Hepatocyte (in vitro differentiated cells): ENCODE measurements at regions not wholly inside any gene's neighbourhood (a gene's known extent, or its start where the extent isn't known, plus 50 kb on each side); places are given as distances from the start of the nearest gene placed in this dataset.

Experiments
- DNase-seq: peaks from one replicate; pipeline ENCODE4 v3.0.0-alpha.2; 2016; ENCODE audit warnings: low spot score
- H2AFZ ChIP-seq: fragments of 200-600 bp; sonication (generic); 2 replicates; pipeline ENCODE4 v1.6.0; 2016; ENCODE audit warnings: antibody characterized with exemption, mild to moderate bottlenecking
- H3K27ac ChIP-seq: fragments of 200-600 bp; sonication (generic); 2 replicates; pipeline ENCODE4 v1.5.1; 2016; ENCODE audit warnings: mild to moderate bottlenecking
- H3K27me3 ChIP-seq: fragments of 200-600 bp; sonication (generic); 2 replicates; pipeline ENCODE4 v1.6.1; 2016
- H3K36me3 ChIP-seq: fragments of 200-600 bp; sonication (generic); replicated peaks from 2 replicates; pipeline ENCODE4 v1.5.1; 2016; ENCODE audit warnings: low read depth; ENCODE audit not compliant: insufficient read depth
- H3K4me1 ChIP-seq: fragments of 200-600 bp; sonication (generic); 2 replicates; pipeline ENCODE4 v1.5.1; 2016; ENCODE audit warnings: mild to moderate bottlenecking, moderate library complexity; ENCODE audit not compliant: insufficient read depth
- H3K4me2 ChIP-seq: fragments of 200-600 bp; sonication (generic); 2 replicates; pipeline ENCODE4 v1.6.0; 2016
- H3K4me3 ChIP-seq: fragments of 200-600 bp; sonication (generic); 2 replicates; pipeline ENCODE4 v1.5.1; 2016; ENCODE audit warnings: mild to moderate bottlenecking
- H3K79me2 ChIP-seq: fragments of 200-600 bp; sonication (generic); 2 replicates; pipeline ENCODE4 v1.6.0; 2017; ENCODE audit warnings: mild to moderate bottlenecking
- H3K9me2 ChIP-seq: fragments of 200-600 bp; sonication (generic); replicated peaks from 2 replicates; pipeline ENCODE4 v1.6.0; 2017; ENCODE audit warnings: mild to moderate bottlenecking; ENCODE audit not compliant: insufficient read depth
- H3K9me3 ChIP-seq: fragments of 200-600 bp; sonication (generic); 2 replicates; pipeline ENCODE4 v1.5.1; 2016; ENCODE audit warnings: low read depth, mild to moderate bottlenecking
- H4K20me1 ChIP-seq: fragments of 200-600 bp; sonication (generic); 2 replicates; pipeline ENCODE4 v1.6.0; 2016; ENCODE audit warnings: mild to moderate bottlenecking; ENCODE audit not compliant: insufficient read depth, poor library complexity, severe bottlenecking
- EZH2 ChIP-seq: fragments of 200-600 bp; sonication (generic); IDR thresholded peaks from 2 replicates; pipeline ENCODE4 v1.6.1; 2016; ENCODE audit warnings: antibody characterized with exemption, mild to moderate bottlenecking, borderline replicate concordance
- EZH2phosphoT487 ChIP-seq: fragments of 200-600 bp; sonication (generic); IDR thresholded peaks from one replicate; pipeline ENCODE4 v1.6.1; 2018; ENCODE audit warnings: antibody characterized with exemption, mild to moderate bottlenecking, low read depth, moderate library complexity; ENCODE audit not compliant: unreplicated experiment, severe bottlenecking
- WGBS: methylation state at CpG from one replicate; pipeline ENCODE4 v1.1.6; 2016; ENCODE audit warnings: low lambda C conversion rate; ENCODE audit errors: missing lambda C conversion rate; 5-methylcytosine and 5-hydroxymethylcytosine counted together
- TF ChIP-seq, protein P1 (sequence below): fragments of 200-600 bp; sonication (generic); IDR thresholded peaks from 2 replicates; pipeline ENCODE4 v1.5.1; 2016; ENCODE audit warnings: antibody characterized with exemption, mild to moderate bottlenecking; ENCODE audit not compliant: poor library complexity

DNA sequence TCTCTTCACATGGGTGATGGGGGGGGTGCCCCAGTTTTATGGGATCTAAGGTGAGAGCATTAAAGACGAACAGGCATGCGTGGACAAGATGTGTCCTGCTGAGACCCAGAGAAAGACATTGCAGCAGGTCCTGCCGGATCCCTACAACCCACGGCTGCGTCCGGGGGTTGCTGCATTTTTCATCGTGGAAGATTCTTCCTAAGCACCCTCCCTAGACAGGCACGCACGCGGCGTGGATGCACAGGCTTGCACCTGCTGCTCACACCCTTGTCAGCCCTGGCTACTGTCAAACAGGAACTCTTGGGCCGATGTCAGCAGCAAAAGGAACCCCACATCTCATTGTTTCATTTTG is 280.6 kb upstream of the RTL1 start:
- no peak overlapping the region for H3K4me2 ChIP-seq
- no peaks in the 10 kb centered on the region for H3K36me3 ChIP-seq
- H3K27ac ChIP-seq, result no peak overlapping the region
- no peaks in the 10 kb centered on the region for H4K20me1 ChIP-seq
- no peak for DNase-seq
- H3K4me1 ChIP-seq, result peaks cover 10% of the 10 kb centered on the region
- no peaks in the 10 kb centered on the region for H3K27me3 ChIP-seq
- H3K4me3 ChIP-seq, result no peak overlapping the region
- WGBS, result 89% methylated on average over 12 of the region's 12 CpGs
- H3K9me3 ChIP-seq, result no peaks in the 10 kb centered on the region
- H3K9me2 ChIP-seq, result no peaks in the 10 kb centered on the region
- no peaks in the 10 kb centered on the region for H3K79me2 ChIP-seq
- TF ChIP-seq EZH2phosphoT487 (no peak), EZH2 (no peak)
- TF ChIP-seq, protein P1, sequence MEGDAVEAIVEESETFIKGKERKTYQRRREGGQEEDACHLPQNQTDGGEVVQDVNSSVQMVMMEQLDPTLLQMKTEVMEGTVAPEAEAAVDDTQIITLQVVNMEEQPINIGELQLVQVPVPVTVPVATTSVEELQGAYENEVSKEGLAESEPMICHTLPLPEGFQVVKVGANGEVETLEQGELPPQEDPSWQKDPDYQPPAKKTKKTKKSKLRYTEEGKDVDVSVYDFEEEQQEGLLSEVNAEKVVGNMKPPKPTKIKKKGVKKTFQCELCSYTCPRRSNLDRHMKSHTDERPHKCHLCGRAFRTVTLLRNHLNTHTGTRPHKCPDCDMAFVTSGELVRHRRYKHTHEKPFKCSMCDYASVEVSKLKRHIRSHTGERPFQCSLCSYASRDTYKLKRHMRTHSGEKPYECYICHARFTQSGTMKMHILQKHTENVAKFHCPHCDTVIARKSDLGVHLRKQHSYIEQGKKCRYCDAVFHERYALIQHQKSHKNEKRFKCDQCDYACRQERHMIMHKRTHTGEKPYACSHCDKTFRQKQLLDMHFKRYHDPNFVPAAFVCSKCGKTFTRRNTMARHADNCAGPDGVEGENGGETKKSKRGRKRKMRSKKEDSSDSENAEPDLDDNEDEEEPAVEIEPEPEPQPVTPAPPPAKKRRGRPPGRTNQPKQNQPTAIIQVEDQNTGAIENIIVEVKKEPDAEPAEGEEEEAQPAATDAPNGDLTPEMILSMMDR, result no peak
- H2AFZ ChIP-seq, result no peak overlapping the region

DNA sequence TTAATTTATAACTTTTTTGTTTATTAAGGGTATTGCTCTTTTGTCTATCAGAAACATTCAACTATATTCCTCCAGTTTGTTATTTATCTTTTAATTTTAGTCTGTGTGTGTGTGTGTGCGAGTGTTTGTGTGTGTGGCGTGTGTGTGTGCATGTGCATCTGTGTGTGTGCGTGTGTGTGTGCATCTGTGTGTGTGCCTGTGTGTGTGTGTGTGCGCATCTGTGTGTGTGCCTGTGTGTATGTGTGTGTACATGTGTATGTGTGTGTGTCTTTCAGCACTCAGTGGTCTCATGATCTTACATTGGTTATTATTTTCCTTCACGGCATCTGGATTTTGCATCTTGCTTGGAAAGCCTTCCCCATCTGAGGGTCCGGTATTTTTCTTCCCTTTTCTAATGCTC is 281.1 kb upstream of the RTL1 start:
- H3K4me2 ChIP-seq, result no peak overlapping the region
- H3K9me3 ChIP-seq, result no peaks in the 10 kb centered on the region
- H3K4me1 ChIP-seq, result peaks cover 10% of the 10 kb centered on the region
- no peak overlapping the region for H3K4me3 ChIP-seq
- WGBS, result 96% methylated on average over 6 of the region's 6 CpGs
- no peak for DNase-seq
- TF ChIP-seq EZH2, result no peak
- no peak for TF ChIP-seq EZH2phosphoT487
- TF ChIP-seq, protein P1, result no peak
- H3K27me3 ChIP-seq, result no peaks in the 10 kb centered on the region
- H3K9me2 ChIP-seq, result no peaks in the 10 kb centered on the region
- H4K20me1 ChIP-seq, result no peaks in the 10 kb centered on the region
- H2AFZ ChIP-seq, result no peak overlapping the region
- H3K36me3 ChIP-seq, result no peaks in the 10 kb centered on the region
- H3K79me2 ChIP-seq, result no peaks in the 10 kb centered on the region
- no peak overlapping the region for H3K27ac ChIP-seq

DNA sequence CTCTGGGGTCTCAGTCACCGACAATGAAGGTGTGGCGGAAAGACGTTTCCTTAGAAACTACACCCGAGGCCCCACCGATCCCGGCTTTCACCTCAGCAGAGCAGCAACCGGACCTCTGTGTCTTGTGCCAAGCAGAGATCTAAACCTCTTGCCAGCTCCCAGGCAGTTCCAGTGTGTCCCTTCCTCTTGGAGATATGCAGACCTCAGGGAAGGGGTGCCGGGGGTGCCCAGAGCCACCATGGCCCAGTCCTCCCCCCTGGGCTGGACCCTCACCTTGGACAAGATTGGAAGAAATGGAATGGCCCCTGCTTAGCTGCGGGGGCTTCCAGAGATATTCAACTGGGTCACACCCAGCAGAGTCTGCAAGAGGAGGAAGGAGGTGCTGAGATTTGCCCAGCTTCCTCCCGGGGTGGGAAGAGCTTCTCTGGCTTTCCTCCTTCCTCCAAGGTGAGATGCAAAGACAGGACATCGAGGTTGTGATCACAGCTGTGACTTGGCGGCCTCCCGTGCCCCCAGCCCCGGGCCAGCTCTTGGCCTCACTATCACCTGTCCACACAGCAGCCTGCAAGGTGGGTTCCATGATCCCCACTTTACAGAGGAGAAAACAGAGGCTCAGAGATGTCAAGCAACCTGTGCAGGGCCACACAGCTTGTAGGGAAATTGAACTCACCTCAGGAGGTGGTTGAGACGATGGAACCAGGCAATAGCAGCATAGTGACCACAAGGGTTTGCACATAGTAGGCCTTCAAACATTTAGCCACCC is 281.7 kb upstream of the RTL1 start:
- no peak for DNase-seq
- Histone ChIP-seq H3K4me2 (no peak overlapping the region), H3K9me2 (no peaks in the 10 kb centered on the region), H3K27ac (no peak overlapping the region), H3K4me3 (no peak overlapping the region), H3K36me3 (no peaks in the 10 kb centered on the region), H3K27me3 (no peaks in the 10 kb centered on the region), H4K20me1 (no peaks in the 10 kb centered on the region), H3K9me3 (no peaks in the 10 kb centered on the region), H2AFZ (no peak overlapping the region), H3K4me1 (peaks cover 10% of the 10 kb centered on the region), H3K79me2 (no peaks in the 10 kb centered on the region)
- TF ChIP-seq EZH2, result no peak
- TF ChIP-seq EZH2phosphoT487, result no peak
- TF ChIP-seq, protein P1, result no peak
- 83% methylated on average over 15 of the region's 15 CpGs for WGBS

DNA sequence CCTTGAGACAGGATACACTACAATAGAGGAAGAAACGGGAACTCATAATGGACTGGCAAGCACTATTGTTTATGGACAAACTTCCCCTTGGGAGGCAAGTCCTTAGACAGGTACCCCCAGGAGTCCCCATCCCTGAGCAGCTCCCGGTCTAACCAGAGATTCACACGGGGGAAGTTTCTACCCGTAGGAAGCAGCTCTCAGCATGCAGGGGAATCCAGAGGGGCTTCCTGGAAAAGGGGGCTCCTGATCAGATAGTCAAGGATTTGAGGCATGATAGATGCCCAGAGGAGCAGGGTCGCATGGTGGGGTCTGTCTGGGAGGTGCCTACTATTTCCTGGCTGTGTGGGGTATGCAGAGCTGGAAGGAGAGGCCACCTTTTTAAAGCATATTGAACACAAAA is 282.4 kb upstream of the RTL1 start:
- H3K36me3 ChIP-seq, result no peaks in the 10 kb centered on the region
- H2AFZ ChIP-seq, result no peak overlapping the region
- H3K4me1 ChIP-seq, result peaks cover 10% of the 10 kb centered on the region
- no peaks in the 10 kb centered on the region for H3K79me2 ChIP-seq
- no peaks in the 10 kb centered on the region for H4K20me1 ChIP-seq
- no peaks in the 10 kb centered on the region for H3K27me3 ChIP-seq
- no peaks in the 10 kb centered on the region for H3K9me3 ChIP-seq
- 70% methylated on average over 5 of the region's 5 CpGs for WGBS
- H3K9me2 ChIP-seq, result no peaks in the 10 kb centered on the region
- TF ChIP-seq, protein P1, result no peak
- TF ChIP-seq EZH2 (no peak), EZH2phosphoT487 (no peak)
- H3K27ac ChIP-seq, result no peak overlapping the region
- H3K4me2 ChIP-seq, result no peak overlapping the region
- no peak overlapping the region for H3K4me3 ChIP-seq
- no peak for DNase-seq
